HL-60 (cell line): ENCODE measurements at regions not wholly inside any gene's neighbourhood (a gene's known extent, or its start where the extent isn't known, plus 50 kb on each side); places are given as distances from the start of the nearest gene placed in this dataset.

Source experiments
- GABPA ChIP-seq: IDR thresholded peaks from 2 replicates; pipeline ENCODE4 v1.6.1; 2012; ENCODE audit warnings: low read depth
- TF ChIP-seq, protein P1 (sequence below): IDR thresholded peaks from one replicate; pipeline ENCODE4 v1.5.1; 2011; ENCODE audit warnings: low read length, control low read depth, inconsistent platforms; ENCODE audit not compliant: insufficient read depth

DNA sequence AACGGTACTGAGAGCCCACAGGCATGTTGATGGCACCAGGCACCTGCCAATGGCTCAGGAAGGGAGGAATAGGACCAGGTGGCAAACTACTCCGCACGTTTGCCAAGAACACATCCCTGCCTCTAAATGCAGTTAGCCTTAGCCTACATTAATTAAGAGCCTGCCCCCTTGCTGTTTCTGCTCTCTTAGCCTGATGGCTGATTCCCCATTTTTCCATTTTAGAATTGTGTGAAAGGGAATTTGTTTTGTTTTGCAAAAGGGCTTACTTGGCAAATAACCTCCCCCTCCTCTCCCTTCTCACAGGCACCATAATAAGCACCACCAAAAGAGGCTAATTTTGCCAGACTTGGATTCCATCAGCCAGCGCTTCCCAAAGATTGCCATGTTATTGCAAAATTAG lies 1203.2 kb downstream of the SORCS3 start:
- TF ChIP-seq, protein P1, sequence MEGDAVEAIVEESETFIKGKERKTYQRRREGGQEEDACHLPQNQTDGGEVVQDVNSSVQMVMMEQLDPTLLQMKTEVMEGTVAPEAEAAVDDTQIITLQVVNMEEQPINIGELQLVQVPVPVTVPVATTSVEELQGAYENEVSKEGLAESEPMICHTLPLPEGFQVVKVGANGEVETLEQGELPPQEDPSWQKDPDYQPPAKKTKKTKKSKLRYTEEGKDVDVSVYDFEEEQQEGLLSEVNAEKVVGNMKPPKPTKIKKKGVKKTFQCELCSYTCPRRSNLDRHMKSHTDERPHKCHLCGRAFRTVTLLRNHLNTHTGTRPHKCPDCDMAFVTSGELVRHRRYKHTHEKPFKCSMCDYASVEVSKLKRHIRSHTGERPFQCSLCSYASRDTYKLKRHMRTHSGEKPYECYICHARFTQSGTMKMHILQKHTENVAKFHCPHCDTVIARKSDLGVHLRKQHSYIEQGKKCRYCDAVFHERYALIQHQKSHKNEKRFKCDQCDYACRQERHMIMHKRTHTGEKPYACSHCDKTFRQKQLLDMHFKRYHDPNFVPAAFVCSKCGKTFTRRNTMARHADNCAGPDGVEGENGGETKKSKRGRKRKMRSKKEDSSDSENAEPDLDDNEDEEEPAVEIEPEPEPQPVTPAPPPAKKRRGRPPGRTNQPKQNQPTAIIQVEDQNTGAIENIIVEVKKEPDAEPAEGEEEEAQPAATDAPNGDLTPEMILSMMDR = no peak
- no peak for TF ChIP-seq GABPA
